H1 (cell line): ENCODE measurements at regions not wholly inside any gene's neighbourhood (a gene's known extent, or its start where the extent isn't known, plus 50 kb on each side); places are given as distances from the start of the nearest gene placed in this dataset.

Experiments used
- CTCF ChIA-PET: fragments of 300-600 bp; sonication (Branson Sonifier 250); formaldehyde crosslinking; loops from one replicate; lab custom pipeline; 2021; ENCODE audit not compliant: partially characterized antibody; lab: Charles Lee
- POLR2A ChIA-PET: fragments of 300-600 bp; sonication (Branson Sonifier 250); formaldehyde crosslinking; loops from one replicate; lab custom pipeline; 2021; ENCODE audit warnings: inconsistent platforms; ENCODE audit not compliant: partially characterized antibody; lab: Charles Lee
- DNase-seq, 2 experiments: peaks; one replicate each; pipeline versions ENCODE4 v3.0.0 to v3.0.0-alpha.2; 2010 to 2022; ENCODE audit warnings: low spot score in 2 of 2, low read depth in 1 of 2, mixed read lengths in 1 of 2
- FAIRE-seq: peaks from 2 replicates; lab custom pipeline; 2011; peaks lifted over from hg19 to GRCh38; lab: Jason Lieb, UNC
- H2AFZ ChIP-seq: 2 replicates; pipeline ENCODE4 v1.8.1; 2012; ENCODE audit warnings: low read length, inconsistent platforms
- H2AK5ac ChIP-seq: 2 replicates; pipeline ENCODE4 v1.6.1; 2013; ENCODE audit warnings: low read depth, low read length
- H2BK120ac ChIP-seq: replicated peaks from 2 replicates; pipeline ENCODE3; 2013; ENCODE audit warnings: low read depth, low read length, inconsistent platforms
- H2BK12ac ChIP-seq: 2 replicates; pipeline ENCODE4 v1.6.1; 2013; ENCODE audit warnings: low read depth, low read length
- H2BK15ac ChIP-seq: 2 replicates; pipeline ENCODE4 v1.6.1; 2013; ENCODE audit warnings: low read length
- H2BK20ac ChIP-seq: 2 replicates; pipeline ENCODE4 v1.6.1; 2013; ENCODE audit warnings: low read length
- H2BK5ac ChIP-seq: 2 replicates; pipeline ENCODE4 v1.6.1; 2013; ENCODE audit warnings: low read depth, low read length
- H3K14ac ChIP-seq: 2 replicates; pipeline ENCODE4 v1.6.1; 2013; ENCODE audit warnings: inconsistent platforms; ENCODE audit not compliant: insufficient read length
- H3K18ac ChIP-seq: 2 replicates; pipeline ENCODE4 v1.6.1; 2013; ENCODE audit warnings: low read length; ENCODE audit errors: extremely low read depth
- H3K23ac ChIP-seq: 2 replicates; pipeline ENCODE4 v1.6.1; 2013; ENCODE audit warnings: inconsistent platforms; ENCODE audit not compliant: insufficient read length
- H3K23me2 ChIP-seq: 2 replicates; pipeline ENCODE4 v1.6.1; 2013; ENCODE audit warnings: low read depth, low read length
- H3K27ac ChIP-seq: 2 replicates; pipeline ENCODE4 v1.6.1; 2011; ENCODE audit warnings: low read depth, low read length, inconsistent platforms
- H3K27me3 ChIP-seq, 4 experiments: replicated peaks in 1 of 4; 1 replicate in 1 of 4; 2 replicates in 3 of 4; pipeline versions ENCODE4 v1.6.1 to v1.8.1; 2011 to 2013; ENCODE audit warnings: low read length in 3 of 4, mild to moderate bottlenecking in 3 of 4, inconsistent platforms in 2 of 4, mixed read lengths in 2 of 4, moderate library complexity in 1 of 4; ENCODE audit not compliant: control insufficient read depth in 3 of 4, insufficient read depth in 3 of 4; ENCODE audit errors: extremely low read depth in 1 of 4
- H3K36me3 ChIP-seq, 4 experiments: 2 replicates each; pipeline versions ENCODE4 v1.6.1 to v1.8.1; 2011 to 2013; ENCODE audit warnings: mild to moderate bottlenecking in 4 of 4, low read length in 3 of 4, moderate library complexity in 2 of 4, control low read depth in 1 of 4, inconsistent platforms in 1 of 4; ENCODE audit not compliant: insufficient read depth in 4 of 4, control insufficient read depth in 2 of 4
- H3K4ac ChIP-seq: replicated peaks from 2 replicates; pipeline ENCODE3; 2013; ENCODE audit warnings: low read length, low read depth, mixed read lengths, inconsistent platforms; ENCODE audit not compliant: insufficient read length
- H3K4me1 ChIP-seq, 4 experiments: replicated peaks in 1 of 4; 1 replicate in 1 of 4; 2 replicates in 3 of 4; pipeline versions ENCODE4 v1.6.1 to v1.8.1; 2011 to 2013; ENCODE audit warnings: low read length in 3 of 4, inconsistent platforms in 2 of 4, mixed read lengths in 1 of 4; ENCODE audit not compliant: insufficient read depth in 4 of 4, control insufficient read depth in 3 of 4
- H3K4me2 ChIP-seq, 2 experiments: 2 replicates each; pipeline versions ENCODE4 v1.6.1 to v1.8.1; 2011 to 2013; ENCODE audit warnings: low read depth in 2 of 2, low read length in 2 of 2, control low read depth in 1 of 2, inconsistent platforms in 1 of 2, mild to moderate bottlenecking in 1 of 2; ENCODE audit not compliant: insufficient read depth in 1 of 2
- H3K4me3 ChIP-seq, 4 experiments: fragments of 200-600, 300-600 bp in 1 of 4; sonication (generic), shearing (Covaris generic), sonication (Bioruptor Twin) in 1 of 4; 2 replicates each; pipeline versions ENCODE4 v1.5.1 to v1.8.1; 2011 to 2016; ENCODE audit warnings: low read length in 4 of 4, low read depth in 3 of 4, control low read depth in 2 of 4, inconsistent platforms in 2 of 4, mild to moderate bottlenecking in 2 of 4, mixed read lengths in 1 of 4, moderate library complexity in 1 of 4; ENCODE audit not compliant: insufficient read depth in 2 of 4; ENCODE audit errors: extremely low read depth in 1 of 4
- H3K56ac ChIP-seq: replicated peaks from 2 replicates; pipeline ENCODE3; 2013; ENCODE audit warnings: low read depth, mild to moderate bottlenecking, mixed read lengths, low read length, inconsistent platforms; ENCODE audit not compliant: insufficient read length
- H3K79me1 ChIP-seq: 2 replicates; pipeline ENCODE4 v1.6.1; 2013; ENCODE audit warnings: low read depth, low read length, control low read depth
- H3K79me2 ChIP-seq, 2 experiments: 2 replicates each; pipeline versions ENCODE4 v1.6.1 to v1.8.1; 2012 to 2013; ENCODE audit warnings: low read length in 2 of 2, mild to moderate bottlenecking in 2 of 2, inconsistent platforms in 1 of 2; ENCODE audit not compliant: insufficient read depth in 2 of 2, control insufficient read depth in 1 of 2
- H3K9ac ChIP-seq, 4 experiments: replicated peaks in 1 of 4; 1 replicate in 1 of 4; 2 replicates in 3 of 4; pipeline versions ENCODE4 v1.6.1 to v1.8.1; 2011 to 2013; ENCODE audit warnings: low read depth in 3 of 4, low read length in 3 of 4, control low read depth in 2 of 4, mild to moderate bottlenecking in 2 of 4, moderate library complexity in 2 of 4, inconsistent platforms in 1 of 4; ENCODE audit errors: extremely low read depth in 1 of 4
- H3K9me3 ChIP-seq, 2 experiments: 2 replicates each; pipeline versions ENCODE4 v1.6.1 to v1.8.1; 2012 to 2013; ENCODE audit warnings: mild to moderate bottlenecking in 2 of 2, moderate library complexity in 2 of 2, control low read depth in 1 of 2, inconsistent platforms in 1 of 2, low read depth in 1 of 2, low read length in 1 of 2, mixed read lengths in 1 of 2; ENCODE audit not compliant: insufficient read depth in 2 of 2
- H4K20me1 ChIP-seq, 2 experiments: replicated peaks in 1 of 2; 2 replicates each; pipeline versions ENCODE3 to v1.8.1; 2011 to 2013; ENCODE audit warnings: inconsistent platforms in 2 of 2, low read length in 2 of 2, mild to moderate bottlenecking in 1 of 2; ENCODE audit not compliant: insufficient read depth in 2 of 2, control insufficient read depth in 1 of 2
- H4K5ac ChIP-seq: 2 replicates; pipeline ENCODE4 v1.6.1; 2013; ENCODE audit warnings: low read length, low read depth, mixed read lengths, inconsistent platforms; ENCODE audit not compliant: insufficient read length
- H4K8ac ChIP-seq: 2 replicates; pipeline ENCODE4 v1.8.0; 2013; ENCODE audit warnings: mild to moderate bottlenecking, moderate library complexity, low read length, inconsistent platforms; ENCODE audit not compliant: insufficient read depth; ENCODE audit errors: extremely low read depth
- H4K91ac ChIP-seq: replicated peaks from 2 replicates; pipeline ENCODE3; 2013; ENCODE audit warnings: low read length, mixed read lengths, inconsistent platforms; ENCODE audit not compliant: insufficient read length
- BACH1 ChIP-seq: IDR thresholded peaks from 2 replicates; pipeline ENCODE4 v1.6.1; 2012; ENCODE audit warnings: low read length, improper control_type of control experiment
- CBX5 ChIP-seq: fragments of 300-800, 300-1000 bp; sonication (generic); IDR thresholded peaks from 2 replicates; pipeline ENCODE4 v1.7.1; 2016; ENCODE audit warnings: antibody characterized with exemption, low read length, low read depth
- E2F6 ChIP-seq: IDR thresholded peaks from 2 replicates; pipeline ENCODE4 v1.6.1; 2012; ENCODE audit warnings: inconsistent platforms
- KDM4A ChIP-seq: IDR thresholded peaks from one replicate; pipeline ENCODE4 v1.7.1; 2012; ENCODE audit warnings: low read depth, mild to moderate bottlenecking, moderate library complexity, low read length, inconsistent platforms; ENCODE audit not compliant: severe bottlenecking
- KDM5A ChIP-seq: fragments of 200-600 bp; IDR thresholded peaks from 2 replicates; pipeline ENCODE4 v1.7.1; 2012; ENCODE audit warnings: mild to moderate bottlenecking, low read length, inconsistent platforms, mixed read lengths
- NRF1 ChIP-seq: IDR thresholded peaks from 2 replicates; pipeline ENCODE4 v1.6.1; 2011; ENCODE audit warnings: mild to moderate bottlenecking, low read depth, low read length, improper control_type of control experiment
- POLR2AphosphoS5 ChIP-seq: IDR thresholded peaks from 2 replicates; pipeline ENCODE4 v1.6.1; 2011; ENCODE audit warnings: low read depth, low read length
- SIRT6 ChIP-seq: IDR thresholded peaks from one replicate; pipeline ENCODE4 v1.7.1; 2012; ENCODE audit warnings: low read length, inconsistent platforms
- SIX5 ChIP-seq: IDR thresholded peaks from 2 replicates; pipeline ENCODE4 v1.6.1; 2011; ENCODE audit warnings: mild to moderate bottlenecking, low read depth, low read length
- TAF7 ChIP-seq: optimal IDR thresholded peaks from 2 replicates; pipeline ENCODE3; 2011; ENCODE audit warnings: low read depth, mild to moderate bottlenecking, inconsistent platforms, low read length, moderate library complexity, borderline replicate concordance
- TEAD4 ChIP-seq: IDR thresholded peaks from 2 replicates; pipeline ENCODE4 v1.6.1; 2012; ENCODE audit warnings: low read depth, low read length, inconsistent platforms, mixed read lengths
- WGBS, 2 experiments: shearing (Covaris generic) in 1 of 2; methylation state at CpG; one replicate each; pipeline versions ENCODE4 v1.1.6 to v1.1.7; 2013 to 2015; ENCODE audit warnings: low lambda C conversion rate in 2 of 2, mixed read lengths in 2 of 2, inconsistent platforms in 1 of 2, low coverage in 1 of 2, missing lambda C conversion rate in 1 of 2; ENCODE audit not compliant: insufficient replicate concordance in 2 of 2, insufficient coverage in 1 of 2, insufficient read length in 1 of 2; ENCODE audit errors: extremely low coverage in 1 of 2, missing lambda C conversion rate in 1 of 2; 5-methylcytosine and 5-hydroxymethylcytosine counted together

GRCh38 chr1:114229368-114229767 is 75.7 kb upstream of the SYT6 start:
- Histone ChIP-seq H3K79me2 (no peaks in the 10 kb centered on the region), H2BK12ac (no peak overlapping the region)
- no peak for FAIRE-seq

More at GRCh38 chr1:114229368-114229767, 75.7 kb upstream of the SYT6 start:
- Histone ChIP-seq H4K20me1 (no peaks in the 10 kb centered on the region), H3K23me2 (no peaks in the 10 kb centered on the region; the same call in 1 of the 2 replicates), H4K5ac (no peak overlapping the region), H3K4me3 (no peak overlapping the region), H2BK120ac (no peak overlapping the region), H3K9me3 (no peaks in the 10 kb centered on the region), H2AK5ac (no peak overlapping the region), H2AFZ (no peak overlapping the region), H3K9ac (no peak overlapping the region), H3K23ac (no peak overlapping the region), H4K91ac (no peak overlapping the region), H3K4me2 (no peak overlapping the region), H3K14ac (no peak overlapping the region), H2BK20ac (no peak overlapping the region), H3K27ac (no peak overlapping the region), H3K36me3 (no peaks in the 10 kb centered on the region), H3K4me1 (no peaks in the 10 kb centered on the region), H2BK5ac (no peak overlapping the region), H3K4ac (no peak overlapping the region), H4K8ac (no peak overlapping the region), H3K79me1 (no peaks in the 10 kb centered on the region), H2BK15ac (no peak overlapping the region), H3K18ac (no peak overlapping the region), H3K56ac (no peak overlapping the region), H3K27me3 (peaks cover 0 to 3% (median 0%) of the 10 kb centered on the region in 4 experiments; a peak in 1 of 7 replicates)
- POLR2A ChIA-PET: no interaction called here
- 89% methylated on average over 7 of the region's 7 CpGs; no CpG with 5 or more reads in 1 of the 2 experiments for WGBS, 2 experiments
- TF ChIP-seq E2F6 (no peak), TAF7 (no peak), SIRT6 (no peak), POLR2AphosphoS5 (no peak), KDM5A (no peak), CBX5 (no peak), SIX5 (no peak), TEAD4 (no peak), KDM4A (no peak), NRF1 (no peak), BACH1 (no peak)
- no peak for DNase-seq
- CTCF ChIA-PET: no interaction called here
